Right lobe of liver (tissue), 6 donors: ENCODE measurements at regions not wholly inside any gene's neighbourhood (a gene's known extent, or its start where the extent isn't known, plus 50 kb on each side); places are given as distances from the start of the nearest gene placed in this dataset.

Experiments used
- ATAC-seq, 4 donors: fragments of 200-7000 bp; cut with Tn5 transposase; one replicate each; pipeline ENCODE4 v1.9.1; 2020; ENCODE audit warnings: mild to moderate bottlenecking in 4 of 4, moderate library complexity in 4 of 4
- DNase-seq, 3 donors: peaks; one replicate each; pipeline ENCODE4 v3.0.0-alpha.2; 2020
- H3K27ac ChIP-seq, 3 donors: fragments of 200-600 bp; one replicate each; pipeline ENCODE4 v1.8.0; 2022
- H3K27me3 ChIP-seq, 2 donors: fragments of 200-600 bp; one replicate each; pipeline ENCODE4 v1.8.0; 2022
- H3K36me3 ChIP-seq, 4 donors: fragments of 200-600 bp; sonication (generic) in 1 of 4; one replicate each; pipeline versions ENCODE4 v1.5.1 to v1.8.0; 2017 to 2022; ENCODE audit warnings: control low read depth in 1 of 4
- H3K4me1 ChIP-seq, 4 donors: fragments of 200-600 bp; sonication (generic) in 1 of 4; one replicate each; pipeline versions ENCODE4 v1.5.1 to v1.8.0; 2017 to 2022; ENCODE audit warnings: control low read depth in 1 of 4
- H3K4me3 ChIP-seq, 3 donors: fragments of 200-600 bp; one replicate each; pipeline ENCODE4 v1.8.0; 2022
- H3K9me3 ChIP-seq, 4 donors: fragments of 200-600 bp; sonication (generic) in 1 of 4; one replicate each; pipeline versions ENCODE4 v1.5.1 to v1.8.0; 2017 to 2022; ENCODE audit warnings: control low read depth in 1 of 4
- CTCF ChIP-seq, 4 donors: fragments of 200-600 bp in 3 of 4; fragments of 450-650 bp in 1 of 4; IDR thresholded peaks; one replicate each; pipeline versions ENCODE4 v1.5.1 to v1.8.0; 2016 to 2022; ENCODE audit warnings: antibody characterized with exemption in 4 of 4, mild to moderate bottlenecking in 2 of 4
- POLR2A ChIP-seq: fragments of 450-650 bp; IDR thresholded peaks from one replicate; pipeline ENCODE4 v1.6.1; 2017; ENCODE audit warnings: antibody characterized with exemption, mild to moderate bottlenecking
- WGBS: methylation state at CpG from one replicate; pipeline ENCODE4 v1.1.6; 2018; ENCODE audit warnings: low coverage, low lambda C conversion rate; ENCODE audit not compliant: insufficient coverage; ENCODE audit errors: missing lambda C conversion rate; 5-methylcytosine and 5-hydroxymethylcytosine counted together
- intact Hi-C, 2 donors: fragments of 100-400 bp; cut with DNase I; formaldehyde crosslinking; loops; one replicate each; pipeline versions ENCODE4 v1.11.2 to v1.14.1; 2022
- donor health status: DM: no; HTN: yes; CAD: no.
- donor health status: DM: no; HTN: no; CAD: no.
- donor health status: DM: no; HTN: no; CAD: no.
- donor health status: DM: no; HTN: yes; CAD: no.
- donor health status: DM: no; HTN: yes; CAD: no.

- DNase-seq (no peak), ATAC-seq (no peak)
- intact Hi-C loops, result no loop called here
- 72% methylated on average over 4 of the region's 4 CpGs for WGBS
- Histone ChIP-seq H3K27me3 (no peaks in the 10 kb centered on the region), H3K36me3 (no peaks in the 10 kb centered on the region), H3K4me3 (no peak overlapping the region), H3K27ac (no peak overlapping the region), H3K4me1 (no peaks in the 10 kb centered on the region), H3K9me3 (no peaks in the 10 kb centered on the region)
- TF ChIP-seq POLR2A, result no peak
- TF ChIP-seq CTCF (IDR thresholded peaks at IDR 0.05), result no peak
These were observed 134.8 kb upstream of the TSHZ2 start for GRCh38 chr20:52837378-52837777.

GRCh38 chr20:52833901-52834300 is 138.3 kb upstream of the TSHZ2 start:
- TF ChIP-seq CTCF (IDR thresholded peaks at IDR 0.05) (no peak), POLR2A (no peak)
- 16% methylated on average over 2 of the region's 2 CpGs for WGBS

GRCh38 chr20:52832151-52832774 is 139.9 kb upstream of the TSHZ2 start:
- Histone ChIP-seq H3K9me3 (no peaks in the 10 kb centered on the region), H3K4me1 (no peaks in the 10 kb centered on the region), H3K27me3 (no peaks in the 10 kb centered on the region), H3K4me3 (no peak overlapping the region), H3K27ac (no peak overlapping the region), H3K36me3 (no peaks in the 10 kb centered on the region)
- WGBS, result 96% methylated on average over 4 of the region's 4 CpGs
- no peak for TF ChIP-seq POLR2A
- no peak for TF ChIP-seq CTCF (IDR thresholded peaks at IDR 0.05)
- DNase-seq, result no peak
- no peak for ATAC-seq
- intact Hi-C loops, result no loop called here

More at GRCh38 chr20:52833901-52834300, 138.3 kb upstream of the TSHZ2 start:
- H3K36me3 ChIP-seq, result no peaks in the 10 kb centered on the region
- H3K27ac ChIP-seq, result no peak overlapping the region
- ATAC-seq (peak; percentile 84 to 98 (median 86)), DNase-seq (peak in 1 of 3 donors; percentile 37)
- no peaks in the 10 kb centered on the region for H3K4me1 ChIP-seq
- no peaks in the 10 kb centered on the region for H3K9me3 ChIP-seq
- H3K4me3 ChIP-seq, result no peak overlapping the region
- no peaks in the 10 kb centered on the region for H3K27me3 ChIP-seq
- intact Hi-C loops, result no loop called here

- Histone ChIP-seq H3K4me1 (no peaks in the 10 kb centered on the region), H3K9me3 (no peaks in the 10 kb centered on the region), H3K27me3 (no peaks in the 10 kb centered on the region), H3K27ac (no peak overlapping the region), H3K36me3 (no peaks in the 10 kb centered on the region), H3K4me3 (no peak overlapping the region)
- ATAC-seq (no peak), DNase-seq (no peak)
- 90% methylated on average over 3 of the region's 4 CpGs for WGBS
- intact Hi-C loops, result no loop called here
- TF ChIP-seq CTCF (IDR thresholded peaks at IDR 0.05) (no peak), POLR2A (no peak)
These were observed 141.6 kb upstream of the TSHZ2 start for GRCh38 chr20:52830598-52830997.

GRCh38 chr20:52829111-52829510 is 143.0 kb upstream of the TSHZ2 start:
- Histone ChIP-seq H3K27ac (no peak overlapping the region), H3K4me3 (no peak overlapping the region), H3K27me3 (no peaks in the 10 kb centered on the region), H3K9me3 (no peaks in the 10 kb centered on the region), H3K4me1 (no peaks in the 10 kb centered on the region), H3K36me3 (no peaks in the 10 kb centered on the region)
- no peak for ATAC-seq
- intact Hi-C loops, result no loop called here
- DNase-seq, result no peak
- TF ChIP-seq CTCF (IDR thresholded peaks at IDR 0.05) (no peak), POLR2A (no peak)
